Prostate gland (tissue), 2 donors: ENCODE measurements at regions not wholly inside any gene's neighbourhood (a gene's known extent, or its start where the extent isn't known, plus 50 kb on each side); places are given as distances from the start of the nearest gene placed in this dataset.

Experiments
- POLR2A ChIP-seq: fragments of 450-650 bp; IDR thresholded peaks from one replicate; pipeline ENCODE4 v1.6.1; 2016; ENCODE audit warnings: antibody characterized with exemption, mild to moderate bottlenecking
- POLR2AphosphoS5 ChIP-seq: sonication (generic); formaldehyde crosslinking; IDR thresholded peaks from one replicate; pipeline ENCODE4 v1.6.1; 2017; ENCODE audit warnings: antibody characterized with exemption
- TF ChIP-seq, protein P1 (sequence below), 4 experiments: fragments of 200-600 bp in 2 of 4; fragments of 450-650 bp in 2 of 4; sonication (generic) in 2 of 4; IDR thresholded peaks; 1 replicate in 3 of 4; 2 replicates in 1 of 4; pipeline ENCODE4 v1.5.1; 2016 to 2019; ENCODE audit warnings: antibody characterized with exemption in 4 of 4, mild to moderate bottlenecking in 2 of 4, moderate library complexity in 2 of 4

DNA sequence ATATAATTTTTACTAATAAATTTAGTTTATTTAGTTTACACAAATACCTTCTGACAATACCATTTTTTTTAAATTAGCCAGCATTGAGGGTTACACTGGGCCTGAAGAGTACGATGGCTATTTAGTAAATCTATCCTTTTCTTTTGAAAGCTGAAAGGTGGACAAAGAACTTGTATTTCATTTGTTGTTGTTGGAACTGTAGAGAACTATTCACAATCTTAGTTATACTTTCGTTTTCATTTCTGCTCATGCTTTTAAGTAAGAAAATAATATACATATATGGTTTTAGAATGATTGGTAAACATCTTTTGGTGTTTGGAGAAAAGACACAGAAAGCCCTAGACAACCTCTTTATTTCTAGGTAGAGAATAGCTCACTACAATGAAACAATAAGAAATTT, 165.3 kb upstream of the FAM83B start:
- TF ChIP-seq, protein P1, sequence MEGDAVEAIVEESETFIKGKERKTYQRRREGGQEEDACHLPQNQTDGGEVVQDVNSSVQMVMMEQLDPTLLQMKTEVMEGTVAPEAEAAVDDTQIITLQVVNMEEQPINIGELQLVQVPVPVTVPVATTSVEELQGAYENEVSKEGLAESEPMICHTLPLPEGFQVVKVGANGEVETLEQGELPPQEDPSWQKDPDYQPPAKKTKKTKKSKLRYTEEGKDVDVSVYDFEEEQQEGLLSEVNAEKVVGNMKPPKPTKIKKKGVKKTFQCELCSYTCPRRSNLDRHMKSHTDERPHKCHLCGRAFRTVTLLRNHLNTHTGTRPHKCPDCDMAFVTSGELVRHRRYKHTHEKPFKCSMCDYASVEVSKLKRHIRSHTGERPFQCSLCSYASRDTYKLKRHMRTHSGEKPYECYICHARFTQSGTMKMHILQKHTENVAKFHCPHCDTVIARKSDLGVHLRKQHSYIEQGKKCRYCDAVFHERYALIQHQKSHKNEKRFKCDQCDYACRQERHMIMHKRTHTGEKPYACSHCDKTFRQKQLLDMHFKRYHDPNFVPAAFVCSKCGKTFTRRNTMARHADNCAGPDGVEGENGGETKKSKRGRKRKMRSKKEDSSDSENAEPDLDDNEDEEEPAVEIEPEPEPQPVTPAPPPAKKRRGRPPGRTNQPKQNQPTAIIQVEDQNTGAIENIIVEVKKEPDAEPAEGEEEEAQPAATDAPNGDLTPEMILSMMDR (IDR thresholded peaks at IDR 0.05) = no peak
- TF ChIP-seq POLR2A = no peak
- TF ChIP-seq POLR2AphosphoS5 = no peak
